ENCODE measurements at regions not wholly inside any gene's neighbourhood (a gene's known extent, or its start where the extent isn't known, plus 50 kb on each side); places are given as distances from the start of the nearest gene placed in this dataset.
"Not testable (repeated sequence)": the region's sequence is repeated elsewhere in the genome, so short reads cannot be mapped to it uniquely, and the experiment has no call there.

DNA sequence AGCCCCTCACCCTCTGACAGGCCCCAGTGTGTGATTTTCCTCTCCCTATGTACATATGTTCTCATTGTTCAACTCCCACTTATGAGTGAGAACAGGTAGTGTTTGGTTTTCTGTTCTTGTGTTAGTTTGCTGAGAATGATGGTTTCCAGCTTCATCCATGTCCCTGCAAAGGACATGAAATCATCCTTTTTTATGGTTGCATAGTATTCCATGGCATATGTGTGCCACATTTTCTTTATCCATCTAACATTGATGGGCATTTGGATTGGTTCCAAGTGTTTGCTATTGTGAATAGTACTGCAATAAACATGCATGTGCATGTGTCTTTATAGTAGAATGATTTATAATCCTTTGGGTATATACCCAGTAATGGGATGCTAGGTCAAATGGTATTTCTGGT lies 223.7 kb upstream of the VLDLR start:
- DNase-seq, result not testable (repeated sequence)

DNA sequence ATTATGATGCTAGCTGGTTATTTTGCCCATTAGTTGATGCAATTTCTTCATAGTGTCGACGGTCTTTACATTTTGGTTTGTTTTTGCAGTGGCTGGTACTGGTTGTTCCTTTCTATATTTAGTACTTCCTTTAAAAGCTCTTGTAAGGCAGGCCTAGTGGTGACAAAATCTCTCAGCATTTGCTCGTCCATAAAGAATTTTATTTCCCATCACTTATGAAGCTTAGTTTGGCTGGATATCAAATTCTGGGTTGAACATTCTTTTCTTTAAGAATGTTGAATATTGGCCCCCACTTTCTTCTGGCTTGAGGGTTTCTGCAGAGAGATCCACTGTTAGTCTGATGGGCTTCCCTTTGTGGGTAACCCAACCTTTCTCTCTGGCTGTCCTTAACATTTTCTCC lies 219.8 kb upstream of the VLDLR start:
- not testable (repeated sequence) for DNase-seq

GRCh38 chr9:2403701-2404100 lies 217.9 kb upstream of the VLDLR start:
- DNase-seq, result no peak

GRCh38 chr9:2406252-2406651 lies 215.3 kb upstream of the VLDLR start:
- no peak for DNase-seq

GRCh38 chr9:2407450-2407849 lies 214.1 kb upstream of the VLDLR start:
- DNase-seq, result no peak

DNA sequence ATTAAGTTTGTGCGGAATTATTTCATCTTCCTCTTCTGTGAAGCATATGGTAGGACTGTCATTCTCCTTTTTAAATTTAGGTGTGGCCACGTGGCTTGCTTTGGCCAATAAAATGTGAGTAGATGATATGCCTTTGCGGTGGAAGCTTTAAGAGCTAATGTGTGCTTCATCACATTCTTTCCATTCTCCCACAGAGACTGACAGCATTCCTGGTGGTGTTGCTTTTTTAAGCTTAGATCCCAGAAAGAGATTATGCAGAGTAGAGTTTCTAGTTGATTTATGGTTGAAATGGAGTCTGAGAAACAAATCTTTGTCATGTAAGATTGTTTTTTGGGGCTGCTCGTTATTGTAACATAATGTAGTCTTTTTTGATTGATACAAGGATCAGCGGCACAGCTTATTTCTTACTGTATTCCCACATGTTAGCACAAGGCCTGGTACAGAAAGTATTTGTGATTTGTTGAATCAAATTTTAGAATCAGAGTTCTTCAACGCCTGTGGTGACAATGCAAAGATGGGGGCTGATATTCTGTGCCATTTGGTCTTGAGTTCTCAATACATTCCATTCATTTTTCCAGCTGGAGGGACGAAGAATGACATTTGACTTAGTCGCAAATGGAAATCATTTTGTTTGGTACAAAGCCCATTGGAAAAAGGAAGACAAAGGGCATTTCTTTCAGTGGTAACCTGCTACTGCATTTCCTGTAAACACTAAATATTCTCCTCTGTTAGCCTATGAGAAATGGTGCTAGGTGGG lies 209.9 kb upstream of the VLDLR start:
- no peak for DNase-seq

DNA sequence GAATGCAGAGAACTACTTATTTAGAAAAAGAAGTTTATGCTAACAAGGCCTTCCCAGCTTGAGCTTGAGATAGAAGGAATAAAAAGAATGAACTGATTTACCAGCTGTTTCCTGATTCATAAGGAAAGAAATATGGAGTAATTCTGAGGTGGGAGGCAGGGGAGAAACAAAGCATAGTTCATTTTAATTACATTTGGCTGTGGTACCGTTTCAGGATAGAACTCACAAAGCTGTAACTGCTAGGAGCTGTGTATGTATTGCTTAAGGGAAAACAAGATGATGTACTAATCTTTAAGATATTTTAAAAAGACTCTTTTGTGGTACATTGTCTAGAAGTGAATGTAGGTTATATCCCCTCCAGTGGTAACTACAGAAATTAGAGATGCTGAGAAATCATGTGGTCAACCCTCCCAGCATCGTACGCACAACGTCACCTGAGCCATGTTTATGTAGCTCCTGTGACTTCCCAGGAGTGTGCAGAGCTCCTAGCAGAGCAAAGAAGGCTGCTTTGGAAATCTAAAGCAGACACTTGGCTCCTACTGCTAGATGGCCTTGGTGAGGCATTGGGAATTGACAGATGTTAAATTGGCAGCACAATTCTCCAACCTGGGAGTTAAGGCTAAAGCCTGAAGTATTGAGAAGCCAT lies 208.3 kb upstream of the VLDLR start:
- DNase-seq, result no peak

DNA sequence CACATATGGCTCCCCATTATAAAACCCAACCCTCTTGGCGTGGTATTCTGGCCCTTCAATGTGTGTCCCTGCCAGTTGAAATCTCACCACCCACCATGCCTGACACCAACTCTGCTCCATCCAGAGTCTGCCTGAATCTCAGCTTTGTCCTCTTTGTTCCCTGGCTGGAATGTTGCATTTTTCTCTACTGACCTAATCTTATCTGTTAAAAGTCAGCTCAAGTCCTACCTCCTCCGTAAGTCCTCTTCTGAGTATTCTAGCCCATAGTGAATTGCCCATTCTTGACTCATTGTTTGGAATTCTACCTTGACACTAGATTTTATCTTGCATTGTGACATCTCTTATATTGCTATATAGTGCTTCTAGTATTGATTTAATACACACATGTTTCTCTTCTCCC lies 207.1 kb upstream of the VLDLR start:
- DNase-seq, result no peak

- no peak for DNase-seq
Observed at GRCh38 chr9:2415326-2415725, 206.3 kb upstream of the VLDLR start.

GRCh38 chr9:2417730-2418129 lies 203.9 kb upstream of the VLDLR start:
- no peak for DNase-seq

DNA sequence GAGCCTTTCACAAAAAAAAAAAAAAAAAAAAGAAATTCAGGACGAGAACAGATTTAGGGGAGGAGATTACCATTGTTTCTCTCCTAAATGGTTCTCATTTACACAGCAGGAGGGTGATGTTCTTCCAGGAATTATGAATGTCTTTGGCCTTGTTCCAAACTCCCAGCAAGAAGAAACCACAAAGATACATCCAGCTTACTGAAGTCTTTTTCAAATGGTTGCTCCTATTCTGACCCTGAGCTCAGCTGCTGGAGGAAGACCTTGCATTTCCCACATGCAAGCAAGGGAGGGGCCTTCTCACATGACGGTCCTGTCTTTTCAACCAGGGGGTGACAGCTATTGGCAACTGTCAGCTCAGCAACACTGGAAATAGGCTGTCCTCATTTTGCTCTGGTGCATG lies 203.0 kb upstream of the VLDLR start:
- no peak for DNase-seq

DNA sequence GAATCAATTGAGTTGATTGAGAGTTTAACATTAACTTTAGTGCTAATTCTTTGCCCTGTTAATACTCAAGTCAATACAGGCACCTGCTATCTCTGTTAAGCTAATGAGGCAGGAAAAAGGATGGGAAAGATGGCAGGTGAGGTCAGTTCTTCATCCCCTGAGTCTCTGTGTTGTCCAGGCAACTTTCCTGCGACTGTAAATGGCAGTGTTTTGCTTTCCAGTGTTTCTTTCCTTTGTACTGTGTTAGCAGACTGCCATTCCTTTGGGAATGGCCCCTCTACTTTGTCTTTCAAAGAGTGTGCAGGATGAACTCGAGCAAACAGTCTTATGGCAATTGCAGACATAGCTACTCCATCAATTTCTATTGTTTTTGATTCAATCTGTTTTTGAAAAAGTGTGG lies 202.2 kb upstream of the VLDLR start:
- no peak for DNase-seq

GRCh38 chr9:2420543-2420942 lies 201.0 kb upstream of the VLDLR start:
- no peak for DNase-seq

DNA sequence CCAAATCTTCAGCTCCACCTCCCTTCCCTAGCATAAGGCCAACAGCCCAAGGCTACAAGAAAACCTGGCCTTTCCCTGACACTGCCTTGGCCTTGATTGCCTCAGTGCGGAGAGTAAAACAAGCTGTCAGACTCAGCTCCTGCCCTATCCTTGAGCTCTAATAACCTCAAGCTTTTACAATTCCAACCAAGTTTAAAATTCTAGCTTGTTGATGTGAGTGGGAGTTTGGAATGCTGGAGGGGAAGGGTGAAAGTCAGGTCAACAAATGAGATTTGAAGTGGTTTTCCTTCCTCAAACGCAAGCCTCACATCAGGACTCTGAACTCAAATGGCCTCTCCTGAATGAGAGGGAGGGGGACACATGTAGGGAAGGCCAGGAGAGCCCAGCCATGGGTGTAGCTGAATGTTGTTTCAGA lies 197.0 kb upstream of the VLDLR start:
- DNase-seq, result no peak

- no peak for DNase-seq
Observed at GRCh38 chr9:2425676-2426075, 195.9 kb upstream of the VLDLR start.

- DNase-seq, result no peak
Observed at GRCh38 chr9:2427120-2427891, 194.3 kb upstream of the VLDLR start.

GRCh38 chr9:2439957-2440356 lies 181.6 kb upstream of the VLDLR start:
- no peak for DNase-seq

DNA sequence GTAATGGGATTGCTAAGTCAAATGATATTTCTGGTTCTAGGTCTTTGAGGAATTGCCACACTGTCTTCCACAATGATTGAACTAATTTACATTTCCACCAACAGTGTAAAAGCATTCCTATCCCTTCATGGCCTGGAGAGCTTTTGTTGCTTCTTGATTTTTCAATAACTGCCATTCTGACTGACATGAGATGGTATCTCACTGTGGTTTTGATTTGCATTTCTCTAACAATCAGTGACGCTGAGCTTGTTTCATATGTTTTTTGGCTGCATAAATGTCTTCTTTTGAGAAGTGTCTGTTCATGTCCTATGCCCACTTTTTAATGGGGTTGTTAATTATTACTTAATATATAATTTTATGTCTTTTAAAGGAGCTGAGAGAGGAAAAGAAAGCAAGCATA lies 177.7 kb upstream of the VLDLR start:
- not testable (repeated sequence) for DNase-seq

DNA sequence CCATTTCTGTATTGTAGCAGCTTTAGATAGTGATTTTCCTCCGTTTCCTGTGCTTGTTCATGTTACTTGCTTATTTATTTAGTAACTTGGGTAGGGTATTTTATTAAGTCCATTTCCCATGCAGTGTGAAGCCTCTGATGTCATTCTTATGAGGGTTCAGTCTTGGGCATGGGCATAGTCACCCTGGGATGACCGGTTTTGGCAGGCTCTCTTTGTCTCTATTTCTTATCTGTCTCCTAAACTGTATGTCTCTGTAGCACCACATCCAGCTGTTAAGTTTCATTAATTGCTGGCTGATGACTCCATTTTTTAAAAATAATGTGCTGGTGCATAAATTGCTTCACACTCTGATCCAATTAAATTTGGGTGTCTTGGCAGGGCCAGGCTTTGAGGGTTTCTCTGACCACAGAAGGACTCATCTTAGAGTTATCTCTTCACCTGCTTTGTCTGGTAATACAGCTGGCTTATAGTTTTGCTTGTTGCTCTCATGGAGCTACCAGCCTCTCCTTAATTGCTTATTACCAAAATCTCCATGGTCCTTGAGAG lies 173.3 kb upstream of the VLDLR start:
- no peak for DNase-seq

GRCh38 chr9:2453106-2453505 lies 168.5 kb upstream of the VLDLR start:
- no peak for DNase-seq

GRCh38 chr9:2453701-2454100 lies 167.9 kb upstream of the VLDLR start:
- no peak for DNase-seq

DNA sequence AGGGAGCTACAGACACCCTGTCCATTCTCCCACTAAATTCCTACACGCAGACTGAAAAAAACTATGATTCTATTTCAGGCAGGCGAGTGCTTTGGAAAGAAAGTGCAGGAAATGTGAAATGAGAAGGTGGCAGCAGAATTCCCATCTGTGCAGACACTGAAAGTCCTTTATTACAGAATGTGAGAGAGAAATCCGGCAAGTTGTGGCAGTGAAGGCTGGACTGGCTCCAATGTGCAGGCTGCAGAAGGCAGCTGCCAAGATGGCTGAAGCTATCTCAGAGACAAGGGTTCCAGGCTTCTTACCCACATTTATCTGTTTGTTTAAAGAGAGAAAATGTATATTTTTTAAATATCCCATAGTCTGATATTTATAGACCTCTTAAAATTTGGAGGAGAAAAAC lies 161.8 kb upstream of the VLDLR start:
- DNase-seq, result no peak

GRCh38 chr9:2461892-2462291 lies 159.7 kb upstream of the VLDLR start:
- DNase-seq, result no peak

DNA sequence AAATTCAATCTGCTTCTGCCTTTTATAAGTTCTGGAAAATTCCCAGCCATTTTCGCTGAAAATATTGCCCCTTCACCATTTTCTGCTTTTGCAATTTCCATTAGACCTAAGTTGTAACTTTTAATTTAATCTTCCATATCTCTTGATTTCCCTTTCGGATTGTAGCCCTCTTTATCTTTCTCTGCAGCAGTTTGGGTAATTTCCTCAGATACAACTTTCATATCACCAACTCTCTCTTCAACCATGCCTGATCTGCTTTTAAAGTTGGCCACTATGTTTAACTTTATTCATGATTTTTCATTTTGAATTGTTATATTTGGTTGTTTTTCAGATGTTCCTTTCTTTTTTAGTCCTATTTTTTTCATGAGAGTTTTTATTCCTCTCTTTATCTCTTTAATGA lies 157.0 kb upstream of the VLDLR start:
- DNase-seq, result no peak
